Endothelial cell of umbilical vein (primary cell): ENCODE measurements at regions not wholly inside any gene's neighbourhood (a gene's known extent, or its start where the extent isn't known, plus 50 kb on each side); places are given as distances from the start of the nearest gene placed in this dataset.
"Not testable (repeated sequence)": the region's sequence is repeated elsewhere in the genome, so short reads cannot be mapped to it uniquely, and the experiment has no call there.

Experiments used
- BruUV-seq: library from RNA; stranded (reverse); fragments of 400-500 nt; replicated peaks from 2 replicates; lab custom pipeline; 2021; lab: Mats Ljungman, UMichigan
- CTCF ChIA-PET: fragments of 300-600, 350-600 bp; sonication (Branson Sonifier 250); formaldehyde crosslinking; loops from one replicate; lab custom pipeline; 2021; ENCODE audit warnings: antibody characterized with exemption, inconsistent platforms; lab: Charles Lee
- POLR2A ChIA-PET: fragments of 300-600, 350-600 bp; sonication (Branson Sonifier 250); formaldehyde crosslinking; loops from one replicate; lab custom pipeline; 2021; ENCODE audit warnings: antibody characterized with exemption, inconsistent platforms; lab: Charles Lee
- DNase-seq: peaks from one replicate; pipeline ENCODE4 v3.0.0-alpha.2; 2011; ENCODE audit warnings: low read depth, low spot score
- FAIRE-seq: peaks from 2 replicates; lab custom pipeline; 2011; peaks lifted over from hg19 to GRCh38; lab: Jason Lieb, UNC
- H2AFZ ChIP-seq: 2 replicates; pipeline ENCODE4 v1.6.0; 2012; ENCODE audit warnings: low read depth, low read length, control low read depth, inconsistent platforms
- H3K27ac ChIP-seq: 2 replicates; pipeline ENCODE4 v1.5.1; 2011; ENCODE audit warnings: low read depth, mild to moderate bottlenecking, control low read depth, low read length, moderate library complexity; ENCODE audit not compliant: insufficient read depth
- H3K27me3 ChIP-seq, 2 experiments: 2 replicates each; pipeline versions ENCODE4 v1.6.0 to v1.6.1; 2011; ENCODE audit warnings: low read length in 2 of 2, mixed read lengths in 1 of 2; ENCODE audit not compliant: control insufficient read depth in 2 of 2, insufficient read depth in 2 of 2
- H3K36me3 ChIP-seq, 2 experiments: 2 replicates in 1 of 2; 3 replicates in 1 of 2; pipeline ENCODE4 v1.5.1; 2011; ENCODE audit warnings: low read length in 2 of 2, mild to moderate bottlenecking in 1 of 2, moderate library complexity in 1 of 2; ENCODE audit not compliant: control insufficient read depth in 2 of 2, insufficient read depth in 2 of 2; ENCODE audit errors: extremely low read depth in 1 of 2
- H3K4me1 ChIP-seq: 3 replicates; pipeline ENCODE4 v1.5.1; 2011; ENCODE audit warnings: mild to moderate bottlenecking, low read length; ENCODE audit not compliant: control insufficient read depth, insufficient read depth; ENCODE audit errors: extremely low read depth
- H3K4me2 ChIP-seq: 2 replicates; pipeline ENCODE4 v1.6.1; 2011; ENCODE audit warnings: low read length, control low read depth, mixed read lengths; ENCODE audit not compliant: insufficient read depth
- H3K4me3 ChIP-seq, 3 experiments: fragments of 200-600 bp in 1 of 3; sonication (generic), shearing (Covaris generic) in 1 of 3; replicated peaks in 1 of 3; 2 replicates each; pipeline ENCODE4 v1.5.1; 2011 to 2016; ENCODE audit warnings: control low read depth in 3 of 3, low read length in 3 of 3, mild to moderate bottlenecking in 2 of 3, inconsistent platforms in 1 of 3, low read depth in 1 of 3, moderate library complexity in 1 of 3; ENCODE audit not compliant: insufficient read depth in 1 of 3
- H3K79me2 ChIP-seq: 2 replicates; pipeline ENCODE4 v1.6.0; 2012; ENCODE audit warnings: low read length, inconsistent platforms; ENCODE audit not compliant: control insufficient read depth, insufficient read depth
- H3K9ac ChIP-seq: replicated peaks from 2 replicates; pipeline ENCODE3; 2011; ENCODE audit warnings: low read length, control low read depth; ENCODE audit not compliant: insufficient read depth; ENCODE audit errors: extremely low read depth
- H3K9me1 ChIP-seq: replicated peaks from 3 replicates; pipeline ENCODE4 v1.6.0; 2011; ENCODE audit warnings: mild to moderate bottlenecking, low read length; ENCODE audit not compliant: control insufficient read depth, insufficient read depth; ENCODE audit errors: extremely low read depth
- H3K9me3 ChIP-seq: replicated peaks from 2 replicates; pipeline ENCODE4 v1.5.1; 2012; ENCODE audit warnings: low read length, inconsistent platforms; ENCODE audit not compliant: control insufficient read depth, insufficient read depth
- H4K20me1 ChIP-seq: replicated peaks from 2 replicates; pipeline ENCODE3; 2011; ENCODE audit warnings: mild to moderate bottlenecking, low read length; ENCODE audit not compliant: control insufficient read depth, insufficient read depth; ENCODE audit errors: extremely low read depth
- CTCF ChIP-seq, 2 donors: IDR thresholded peaks; 1 replicate in 1 of 2; 2 replicates in 1 of 2; pipeline ENCODE4 v1.5.1; 2011; ENCODE audit warnings: low read length in 2 of 2, mild to moderate bottlenecking in 2 of 2, moderate library complexity in 2 of 2, control low read depth in 1 of 2, inconsistent platforms in 1 of 2, low read depth in 1 of 2; ENCODE audit not compliant: insufficient read depth in 1 of 2; ENCODE audit errors: extremely low read depth in 1 of 2
- EZH2 ChIP-seq: IDR thresholded peaks from 2 replicates; pipeline ENCODE4 v1.6.1; 2012; ENCODE audit warnings: borderline replicate concordance, low read depth, mild to moderate bottlenecking, moderate library complexity, low read length, inconsistent platforms; ENCODE audit not compliant: severe bottlenecking
- FOS ChIP-seq: IDR thresholded peaks from 2 replicates; pipeline ENCODE4 v1.6.1; 2011; ENCODE audit warnings: mild to moderate bottlenecking, low read length, moderate library complexity, borderline replicate concordance; ENCODE audit not compliant: insufficient read depth
- GATA2 ChIP-seq: IDR thresholded peaks from 2 replicates; pipeline ENCODE4 v1.7.0; 2011; ENCODE audit warnings: low read depth, mild to moderate bottlenecking, moderate library complexity, mixed read lengths, low read length; ENCODE audit not compliant: insufficient read length, insufficient read depth
- JUN ChIP-seq: IDR thresholded peaks from 2 replicates; pipeline ENCODE4 v1.6.1; 2011; ENCODE audit warnings: borderline replicate concordance, low read depth; ENCODE audit not compliant: insufficient read length, insufficient read depth
- MAX ChIP-seq: IDR thresholded peaks from 2 replicates; pipeline ENCODE4 v1.6.1; 2011; ENCODE audit not compliant: insufficient read depth, insufficient read length
- MYC ChIP-seq: IDR thresholded peaks from one replicate; pipeline ENCODE4 v1.6.1; 2011; ENCODE audit warnings: mild to moderate bottlenecking, low read depth, low read length
- POLR2A ChIP-seq: IDR thresholded peaks from 2 replicates; pipeline ENCODE4 v1.6.1; 2012; ENCODE audit warnings: low read depth, mild to moderate bottlenecking, control low read depth, low read length
- POLR2AphosphoS5 ChIP-seq: IDR thresholded peaks from 2 replicates; pipeline ENCODE4 v1.6.1; 2012; ENCODE audit warnings: low read depth, mild to moderate bottlenecking, control low read depth, low read length, moderate library complexity; ENCODE audit not compliant: insufficient read depth
- dilution Hi-C: fragments of 300-500 bp; cut with MboI; formaldehyde crosslinking; loops from one replicate; pipeline ENCODE4 v1.15.0; 2019; ENCODE audit warnings: low sequenced_read_pairs; ENCODE audit not compliant: extremely low pct_ligation_motif_present
- intact Hi-C: fragments of 100-400 bp; cut with micrococcal nuclease; formaldehyde crosslinking; loops from one replicate; pipeline ENCODE4 v1.10.0; 2022

GRCh38 chr4:33116871-33117270 lies 2396.7 kb downstream of the PCDH7 start:
- Histone ChIP-seq H3K4me2 (no peak overlapping the region), H3K9ac (no peak overlapping the region), H3K27ac (no peak overlapping the region), H3K79me2 (no peaks in the 10 kb centered on the region), H3K27me3 (no peaks in the 10 kb centered on the region), H3K36me3 (no peaks in the 10 kb centered on the region), H3K4me1 (no peaks in the 10 kb centered on the region), H2AFZ (no peak overlapping the region), H3K4me3 (no peak overlapping the region), H3K9me3 (no peaks in the 10 kb centered on the region), H4K20me1 (no peaks in the 10 kb centered on the region), H3K9me1 (no peaks in the 10 kb centered on the region)
- CTCF ChIA-PET = no interaction called here
- DNase-seq (no peak), FAIRE-seq (no peak)
- dilution Hi-C loops = no loop called here
- no TSS peak for BruUV-seq
- POLR2A ChIA-PET = no interaction called here
- TF ChIP-seq EZH2 = no peak
- TF ChIP-seq MYC = no peak
- TF ChIP-seq JUN = no peak
- TF ChIP-seq FOS = no peak
- TF ChIP-seq POLR2A = no peak
- TF ChIP-seq POLR2AphosphoS5 = no peak
- intact Hi-C loops = no loop called here

- Histone ChIP-seq H3K9ac (no peak overlapping the region), H3K9me3 (no peaks in the 10 kb centered on the region), H3K36me3 (no peaks in the 10 kb centered on the region), H4K20me1 (no peaks in the 10 kb centered on the region), H3K9me1 (no peaks in the 10 kb centered on the region), H3K27me3 (no peaks in the 10 kb centered on the region), H3K27ac (no peak overlapping the region), H3K4me2 (no peak overlapping the region), H3K79me2 (no peaks in the 10 kb centered on the region), H3K4me3 (no peak overlapping the region), H3K4me1 (no peaks in the 10 kb centered on the region), H2AFZ (no peak overlapping the region)
- FAIRE-seq = no peak
- no peak for DNase-seq
- dilution Hi-C loops = no loop called here
- no TSS peak for BruUV-seq
- ChIA-PET CTCF (no interaction called here), POLR2A (no interaction called here)
- TF ChIP-seq GATA2 (no peak), EZH2 (no peak), MAX (no peak), FOS (no peak), CTCF (IDR thresholded peaks at IDR 0.05; ENCODE audit: extremely low read depth in 1 of 2, insufficient read depth in 1 of 2, low read depth in 1 of 2, low read length in 2 of 2) (no peak), MYC (no peak), POLR2A (no peak), POLR2AphosphoS5 (no peak), JUN (no peak)
- intact Hi-C loops = no loop called here
These were observed 2405.8 kb downstream of the PCDH7 start for GRCh38 chr4:33126002-33126401.

GRCh38 chr4:33130662-33131061 lies 2410.5 kb downstream of the PCDH7 start:
- DNase-seq, intact Hi-C loops, H3K4me3 ChIP-seq, H3K27ac ChIP-seq, dilution Hi-C loops, POLR2A ChIA-PET, H3K79me2 ChIP-seq, H4K20me1 ChIP-seq, H2AFZ ChIP-seq, BruUV-seq, H3K4me2 ChIP-seq, H3K27me3 ChIP-seq, CTCF ChIA-PET, H3K9ac ChIP-seq, H3K9me3 ChIP-seq, FAIRE-seq, H3K4me1 ChIP-seq, H3K9me1 ChIP-seq, H3K36me3 ChIP-seq: not testable (repeated sequence)
